H1 (cell line): ENCODE measurements at regions not wholly inside any gene's neighbourhood (a gene's known extent, or its start where the extent isn't known, plus 50 kb on each side); places are given as distances from the start of the nearest gene placed in this dataset.

Experiments
- CTCF ChIA-PET: fragments of 300-600 bp; sonication (Branson Sonifier 250); formaldehyde crosslinking; loops from one replicate; lab custom pipeline; 2021; ENCODE audit not compliant: partially characterized antibody; lab: Charles Lee
- POLR2A ChIA-PET: fragments of 300-600 bp; sonication (Branson Sonifier 250); formaldehyde crosslinking; loops from one replicate; lab custom pipeline; 2021; ENCODE audit warnings: inconsistent platforms; ENCODE audit not compliant: partially characterized antibody; lab: Charles Lee
- DNase-seq, 2 experiments: peaks; one replicate each; pipeline versions ENCODE4 v3.0.0 to v3.0.0-alpha.2; 2010 to 2022; ENCODE audit warnings: low spot score in 2 of 2, low read depth in 1 of 2, mixed read lengths in 1 of 2
- FAIRE-seq: peaks from 2 replicates; lab custom pipeline; 2011; peaks lifted over from hg19 to GRCh38; lab: Jason Lieb, UNC
- H2AFZ ChIP-seq: 2 replicates; pipeline ENCODE4 v1.8.1; 2012; ENCODE audit warnings: low read length, inconsistent platforms
- H2AK5ac ChIP-seq: 2 replicates; pipeline ENCODE4 v1.6.1; 2013; ENCODE audit warnings: low read depth, low read length
- H2BK120ac ChIP-seq: replicated peaks from 2 replicates; pipeline ENCODE3; 2013; ENCODE audit warnings: low read depth, low read length, inconsistent platforms
- H2BK12ac ChIP-seq: 2 replicates; pipeline ENCODE4 v1.6.1; 2013; ENCODE audit warnings: low read depth, low read length
- H2BK15ac ChIP-seq: 2 replicates; pipeline ENCODE4 v1.6.1; 2013; ENCODE audit warnings: low read length
- H2BK20ac ChIP-seq: 2 replicates; pipeline ENCODE4 v1.6.1; 2013; ENCODE audit warnings: low read length
- H2BK5ac ChIP-seq: 2 replicates; pipeline ENCODE4 v1.6.1; 2013; ENCODE audit warnings: low read depth, low read length
- H3K14ac ChIP-seq: 2 replicates; pipeline ENCODE4 v1.6.1; 2013; ENCODE audit warnings: inconsistent platforms; ENCODE audit not compliant: insufficient read length
- H3K18ac ChIP-seq: 2 replicates; pipeline ENCODE4 v1.6.1; 2013; ENCODE audit warnings: low read length; ENCODE audit errors: extremely low read depth
- H3K23ac ChIP-seq: 2 replicates; pipeline ENCODE4 v1.6.1; 2013; ENCODE audit warnings: inconsistent platforms; ENCODE audit not compliant: insufficient read length
- H3K23me2 ChIP-seq: 2 replicates; pipeline ENCODE4 v1.6.1; 2013; ENCODE audit warnings: low read depth, low read length
- H3K27ac ChIP-seq: 2 replicates; pipeline ENCODE4 v1.6.1; 2011; ENCODE audit warnings: low read depth, low read length, inconsistent platforms
- H3K27me3 ChIP-seq, 4 experiments: replicated peaks in 1 of 4; 1 replicate in 1 of 4; 2 replicates in 3 of 4; pipeline versions ENCODE4 v1.6.1 to v1.8.1; 2011 to 2013; ENCODE audit warnings: low read length in 3 of 4, mild to moderate bottlenecking in 3 of 4, inconsistent platforms in 2 of 4, mixed read lengths in 2 of 4, moderate library complexity in 1 of 4; ENCODE audit not compliant: control insufficient read depth in 3 of 4, insufficient read depth in 3 of 4; ENCODE audit errors: extremely low read depth in 1 of 4
- H3K36me3 ChIP-seq, 4 experiments: 2 replicates each; pipeline versions ENCODE4 v1.6.1 to v1.8.1; 2011 to 2013; ENCODE audit warnings: mild to moderate bottlenecking in 4 of 4, low read length in 3 of 4, moderate library complexity in 2 of 4, control low read depth in 1 of 4, inconsistent platforms in 1 of 4; ENCODE audit not compliant: insufficient read depth in 4 of 4, control insufficient read depth in 2 of 4
- H3K4ac ChIP-seq: replicated peaks from 2 replicates; pipeline ENCODE3; 2013; ENCODE audit warnings: low read length, low read depth, mixed read lengths, inconsistent platforms; ENCODE audit not compliant: insufficient read length
- H3K4me1 ChIP-seq, 4 experiments: replicated peaks in 1 of 4; 1 replicate in 1 of 4; 2 replicates in 3 of 4; pipeline versions ENCODE4 v1.6.1 to v1.8.1; 2011 to 2013; ENCODE audit warnings: low read length in 3 of 4, inconsistent platforms in 2 of 4, mixed read lengths in 1 of 4; ENCODE audit not compliant: insufficient read depth in 4 of 4, control insufficient read depth in 3 of 4
- H3K4me2 ChIP-seq, 2 experiments: 2 replicates each; pipeline versions ENCODE4 v1.6.1 to v1.8.1; 2011 to 2013; ENCODE audit warnings: low read depth in 2 of 2, low read length in 2 of 2, control low read depth in 1 of 2, inconsistent platforms in 1 of 2, mild to moderate bottlenecking in 1 of 2; ENCODE audit not compliant: insufficient read depth in 1 of 2
- H3K4me3 ChIP-seq, 4 experiments: fragments of 200-600, 300-600 bp in 1 of 4; sonication (generic), shearing (Covaris generic), sonication (Bioruptor Twin) in 1 of 4; 2 replicates each; pipeline versions ENCODE4 v1.5.1 to v1.8.1; 2011 to 2016; ENCODE audit warnings: low read length in 4 of 4, low read depth in 3 of 4, control low read depth in 2 of 4, inconsistent platforms in 2 of 4, mild to moderate bottlenecking in 2 of 4, mixed read lengths in 1 of 4, moderate library complexity in 1 of 4; ENCODE audit not compliant: insufficient read depth in 2 of 4; ENCODE audit errors: extremely low read depth in 1 of 4
- H3K56ac ChIP-seq: replicated peaks from 2 replicates; pipeline ENCODE3; 2013; ENCODE audit warnings: low read depth, mild to moderate bottlenecking, mixed read lengths, low read length, inconsistent platforms; ENCODE audit not compliant: insufficient read length
- H3K79me1 ChIP-seq: 2 replicates; pipeline ENCODE4 v1.6.1; 2013; ENCODE audit warnings: low read depth, low read length, control low read depth
- H3K79me2 ChIP-seq, 2 experiments: 2 replicates each; pipeline versions ENCODE4 v1.6.1 to v1.8.1; 2012 to 2013; ENCODE audit warnings: low read length in 2 of 2, mild to moderate bottlenecking in 2 of 2, inconsistent platforms in 1 of 2; ENCODE audit not compliant: insufficient read depth in 2 of 2, control insufficient read depth in 1 of 2
- H3K9ac ChIP-seq, 4 experiments: replicated peaks in 1 of 4; 1 replicate in 1 of 4; 2 replicates in 3 of 4; pipeline versions ENCODE4 v1.6.1 to v1.8.1; 2011 to 2013; ENCODE audit warnings: low read depth in 3 of 4, low read length in 3 of 4, control low read depth in 2 of 4, mild to moderate bottlenecking in 2 of 4, moderate library complexity in 2 of 4, inconsistent platforms in 1 of 4; ENCODE audit errors: extremely low read depth in 1 of 4
- H3K9me3 ChIP-seq, 2 experiments: 2 replicates each; pipeline versions ENCODE4 v1.6.1 to v1.8.1; 2012 to 2013; ENCODE audit warnings: mild to moderate bottlenecking in 2 of 2, moderate library complexity in 2 of 2, control low read depth in 1 of 2, inconsistent platforms in 1 of 2, low read depth in 1 of 2, low read length in 1 of 2, mixed read lengths in 1 of 2; ENCODE audit not compliant: insufficient read depth in 2 of 2
- H4K20me1 ChIP-seq, 2 experiments: replicated peaks in 1 of 2; 2 replicates each; pipeline versions ENCODE3 to v1.8.1; 2011 to 2013; ENCODE audit warnings: inconsistent platforms in 2 of 2, low read length in 2 of 2, mild to moderate bottlenecking in 1 of 2; ENCODE audit not compliant: insufficient read depth in 2 of 2, control insufficient read depth in 1 of 2
- H4K5ac ChIP-seq: 2 replicates; pipeline ENCODE4 v1.6.1; 2013; ENCODE audit warnings: low read length, low read depth, mixed read lengths, inconsistent platforms; ENCODE audit not compliant: insufficient read length
- H4K8ac ChIP-seq: 2 replicates; pipeline ENCODE4 v1.8.0; 2013; ENCODE audit warnings: mild to moderate bottlenecking, moderate library complexity, low read length, inconsistent platforms; ENCODE audit not compliant: insufficient read depth; ENCODE audit errors: extremely low read depth
- H4K91ac ChIP-seq: replicated peaks from 2 replicates; pipeline ENCODE3; 2013; ENCODE audit warnings: low read length, mixed read lengths, inconsistent platforms; ENCODE audit not compliant: insufficient read length
- ATF3 ChIP-seq: IDR thresholded peaks from 2 replicates; pipeline ENCODE4 v1.6.1; 2011; ENCODE audit warnings: low read depth, mild to moderate bottlenecking, low read length; ENCODE audit not compliant: insufficient read depth
- BRCA1 ChIP-seq: IDR thresholded peaks from 2 replicates; pipeline ENCODE4 v1.6.1; 2012; ENCODE audit warnings: low read depth, low read length, improper control_type of control experiment
- EGR1 ChIP-seq: IDR thresholded peaks from 2 replicates; pipeline ENCODE4 v1.6.1; 2011; ENCODE audit warnings: low read depth, low read length, borderline replicate concordance
- EP300 ChIP-seq, 2 experiments: IDR thresholded peaks; 1 replicate in 1 of 2; 2 replicates in 1 of 2; pipeline ENCODE4 v1.6.1; 2011 to 2012; ENCODE audit warnings: low read depth in 2 of 2, low read length in 2 of 2, mild to moderate bottlenecking in 2 of 2, borderline replicate concordance in 1 of 2, inconsistent platforms in 1 of 2, moderate library complexity in 1 of 2
- EZH2 ChIP-seq: fragments of 200-600 bp; sonication (generic); IDR thresholded peaks from 2 replicates; pipeline ENCODE4 v1.7.1; 2012; ENCODE audit warnings: low read depth, mild to moderate bottlenecking, moderate library complexity, low read length, inconsistent platforms; ENCODE audit not compliant: severe bottlenecking
- KDM5A ChIP-seq: fragments of 200-600 bp; IDR thresholded peaks from 2 replicates; pipeline ENCODE4 v1.7.1; 2012; ENCODE audit warnings: mild to moderate bottlenecking, low read length, inconsistent platforms, mixed read lengths
- MAX ChIP-seq: IDR thresholded peaks from 2 replicates; pipeline ENCODE4 v1.6.1; 2012; ENCODE audit warnings: inconsistent platforms
- NANOG ChIP-seq: IDR thresholded peaks from 2 replicates; pipeline ENCODE4 v1.6.1; 2011; ENCODE audit warnings: low read length, low read depth, mild to moderate bottlenecking, inconsistent platforms; ENCODE audit not compliant: insufficient read depth, poor library complexity, severe bottlenecking
- POLR2AphosphoS5 ChIP-seq: IDR thresholded peaks from 2 replicates; pipeline ENCODE4 v1.6.1; 2011; ENCODE audit warnings: low read depth, low read length
- SP1 ChIP-seq: IDR thresholded peaks from 2 replicates; pipeline ENCODE4 v1.6.1; 2011; ENCODE audit warnings: low read depth, low read length
- SUZ12 ChIP-seq: fragments of 200-600 bp; sonication (generic); IDR thresholded peaks from 2 replicates; pipeline ENCODE4 v1.6.1; 2012; ENCODE audit warnings: mild to moderate bottlenecking, inconsistent platforms, low read length, moderate library complexity, mixed read lengths
- WGBS, 2 experiments: shearing (Covaris generic) in 1 of 2; methylation state at CpG; one replicate each; pipeline versions ENCODE4 v1.1.6 to v1.1.7; 2013 to 2015; ENCODE audit warnings: low lambda C conversion rate in 2 of 2, mixed read lengths in 2 of 2, inconsistent platforms in 1 of 2, low coverage in 1 of 2, missing lambda C conversion rate in 1 of 2; ENCODE audit not compliant: insufficient replicate concordance in 2 of 2, insufficient coverage in 1 of 2, insufficient read length in 1 of 2; ENCODE audit errors: extremely low coverage in 1 of 2, missing lambda C conversion rate in 1 of 2; 5-methylcytosine and 5-hydroxymethylcytosine counted together
- TF ChIP-seq, protein P1 (sequence below): IDR thresholded peaks from 2 replicates; pipeline ENCODE4 v1.6.1; 2012; ENCODE audit warnings: low read length, inconsistent platforms

DNA sequence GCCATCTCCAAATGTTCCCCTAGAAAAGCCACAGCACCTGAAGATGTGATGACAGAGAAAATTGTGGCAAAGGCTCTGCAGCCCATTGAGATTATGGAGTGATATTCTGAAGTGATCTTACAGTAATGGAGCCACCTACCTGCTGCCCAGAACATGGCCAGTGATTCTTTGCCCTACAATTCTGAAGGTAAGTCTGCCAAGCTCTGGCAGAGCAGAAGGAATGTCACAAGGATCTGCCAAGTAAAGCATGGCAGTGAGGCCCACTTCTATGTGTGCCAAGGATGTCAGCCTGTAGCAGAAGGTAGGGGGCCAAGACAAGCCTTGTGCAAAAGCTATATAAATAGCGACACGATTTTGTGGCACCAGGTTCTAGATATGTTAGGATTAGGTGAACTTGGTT, 155.1 kb downstream of the RND3 start:
- Histone ChIP-seq H4K5ac (no peak overlapping the region), H2BK20ac (no peak overlapping the region), H3K79me2 (no peaks in the 10 kb centered on the region), H2BK15ac (no peak overlapping the region), H3K4me3 (no peak overlapping the region), H2AK5ac (no peak overlapping the region), H4K8ac (no peak overlapping the region), H2AFZ (peak overlapping the region; percentile 60; the same call in 1 of the 2 replicates), H2BK120ac (no peak overlapping the region), H3K4me1 (peaks cover 0 to 2% (median 0%) of the 10 kb centered on the region in 4 experiments; a peak in 1 of 7 replicates), H3K4ac (no peak overlapping the region), H3K9me3 (no peaks in the 10 kb centered on the region; a peak in 1 of 4 replicates), H3K56ac (no peak overlapping the region), H3K18ac (no peak overlapping the region), H2BK5ac (no peak overlapping the region), H3K9ac (no peak overlapping the region), H3K23me2 (no peaks in the 10 kb centered on the region), H2BK12ac (no peak overlapping the region), H3K27ac (no peak overlapping the region), H3K4me2 (no peak overlapping the region), H3K36me3 (no peaks in the 10 kb centered on the region), H3K14ac (no peak overlapping the region), H4K91ac (no peak overlapping the region), H3K79me1 (no peaks in the 10 kb centered on the region), H3K23ac (no peak overlapping the region), H3K27me3 (no peaks in the 10 kb centered on the region), H4K20me1 (no peaks in the 10 kb centered on the region)
- FAIRE-seq (no peak), DNase-seq (no peak)
- ChIA-PET POLR2A (no interaction called here), CTCF (interaction anchor here (1.0 kb wide), 1 partner anchor 13 kb away, joined by 3 read pairs; no protein-coding TSS in a partner anchor)
- 100% methylated on average over 2 of the region's 2 CpGs; no CpG with 5 or more reads in 1 of the 2 experiments for WGBS, 2 experiments
- TF ChIP-seq POLR2AphosphoS5 (no peak), NANOG (no peak), EZH2 (no peak), EP300 (IDR thresholded peaks at IDR 0.05; ENCODE audit: borderline replicate concordance in 1 of 2, low read depth in 2 of 2, low read length in 2 of 2) (no peak), KDM5A (no peak), BRCA1 (no peak), EGR1 (no peak), SUZ12 (no peak), ATF3 (no peak), SP1 (no peak), MAX (no peak)
- TF ChIP-seq, protein P1, sequence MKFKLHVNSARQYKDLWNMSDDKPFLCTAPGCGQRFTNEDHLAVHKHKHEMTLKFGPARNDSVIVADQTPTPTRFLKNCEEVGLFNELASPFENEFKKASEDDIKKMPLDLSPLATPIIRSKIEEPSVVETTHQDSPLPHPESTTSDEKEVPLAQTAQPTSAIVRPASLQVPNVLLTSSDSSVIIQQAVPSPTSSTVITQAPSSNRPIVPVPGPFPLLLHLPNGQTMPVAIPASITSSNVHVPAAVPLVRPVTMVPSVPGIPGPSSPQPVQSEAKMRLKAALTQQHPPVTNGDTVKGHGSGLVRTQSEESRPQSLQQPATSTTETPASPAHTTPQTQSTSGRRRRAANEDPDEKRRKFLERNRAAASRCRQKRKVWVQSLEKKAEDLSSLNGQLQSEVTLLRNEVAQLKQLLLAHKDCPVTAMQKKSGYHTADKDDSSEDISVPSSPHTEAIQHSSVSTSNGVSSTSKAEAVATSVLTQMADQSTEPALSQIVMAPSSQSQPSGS: no peak
